ENCODE measurements at regions not wholly inside any gene's neighbourhood (a gene's known extent, or its start where the extent isn't known, plus 50 kb on each side); places are given as distances from the start of the nearest gene placed in this dataset.

DNA sequence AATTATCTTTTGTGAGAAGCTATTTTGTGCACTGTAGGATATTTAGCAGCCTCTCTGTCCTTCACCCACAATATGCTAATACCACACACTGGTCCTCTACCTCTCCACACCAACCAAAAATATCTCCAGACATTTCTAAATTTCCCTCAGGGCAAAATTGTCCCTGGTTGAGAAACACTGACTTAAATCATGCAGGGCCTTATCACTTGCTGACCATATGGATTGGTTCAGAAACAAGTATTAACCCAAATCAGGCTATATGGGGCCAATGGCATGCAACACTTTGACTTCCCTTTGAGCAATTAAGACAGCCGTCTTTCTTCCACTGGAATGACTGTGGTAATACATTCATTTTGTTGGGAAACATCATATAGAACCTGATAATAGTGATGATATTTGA lies 251.1 kb downstream of the CNTN3 start:
- no peak overlapping the region for H3K27ac Mint-ChIP-seq (ENCODE audit: unreplicated experiment)
- no peaks in the 10 kb centered on the region for H3K27me3 Mint-ChIP-seq (ENCODE audit: low read depth)
- TF ChIP-seq, protein P1, sequence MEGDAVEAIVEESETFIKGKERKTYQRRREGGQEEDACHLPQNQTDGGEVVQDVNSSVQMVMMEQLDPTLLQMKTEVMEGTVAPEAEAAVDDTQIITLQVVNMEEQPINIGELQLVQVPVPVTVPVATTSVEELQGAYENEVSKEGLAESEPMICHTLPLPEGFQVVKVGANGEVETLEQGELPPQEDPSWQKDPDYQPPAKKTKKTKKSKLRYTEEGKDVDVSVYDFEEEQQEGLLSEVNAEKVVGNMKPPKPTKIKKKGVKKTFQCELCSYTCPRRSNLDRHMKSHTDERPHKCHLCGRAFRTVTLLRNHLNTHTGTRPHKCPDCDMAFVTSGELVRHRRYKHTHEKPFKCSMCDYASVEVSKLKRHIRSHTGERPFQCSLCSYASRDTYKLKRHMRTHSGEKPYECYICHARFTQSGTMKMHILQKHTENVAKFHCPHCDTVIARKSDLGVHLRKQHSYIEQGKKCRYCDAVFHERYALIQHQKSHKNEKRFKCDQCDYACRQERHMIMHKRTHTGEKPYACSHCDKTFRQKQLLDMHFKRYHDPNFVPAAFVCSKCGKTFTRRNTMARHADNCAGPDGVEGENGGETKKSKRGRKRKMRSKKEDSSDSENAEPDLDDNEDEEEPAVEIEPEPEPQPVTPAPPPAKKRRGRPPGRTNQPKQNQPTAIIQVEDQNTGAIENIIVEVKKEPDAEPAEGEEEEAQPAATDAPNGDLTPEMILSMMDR (conservative IDR thresholded peaks at IDR 0.05), result no peak
- H3K4me1 Mint-ChIP-seq, result no peaks in the 10 kb centered on the region
- H3K9me3 Mint-ChIP-seq, result no peaks in the 10 kb centered on the region
- DNase-seq (ENCODE audit: low read depth, low spot score), result no peak
- no peaks in the 10 kb centered on the region for H3K36me3 Mint-ChIP-seq (ENCODE audit: low read depth)
- no peak overlapping the region for H3K4me3 Mint-ChIP-seq

- H3K4me3 Mint-ChIP-seq, result no peak overlapping the region
- no peaks in the 10 kb centered on the region for H3K9me3 Mint-ChIP-seq
- H3K27ac Mint-ChIP-seq (ENCODE audit: unreplicated experiment), result no peak overlapping the region
- no peak for DNase-seq (ENCODE audit: low read depth, low spot score)
- TF ChIP-seq, protein P1 (conservative IDR thresholded peaks at IDR 0.05), result no peak
- no peaks in the 10 kb centered on the region for H3K27me3 Mint-ChIP-seq (ENCODE audit: low read depth)
- H3K36me3 Mint-ChIP-seq (ENCODE audit: low read depth), result no peaks in the 10 kb centered on the region
- H3K4me1 Mint-ChIP-seq, result no peaks in the 10 kb centered on the region
Measured at GRCh38 chr3:74360406-74360805, 254.1 kb downstream of the CNTN3 start.

DNA sequence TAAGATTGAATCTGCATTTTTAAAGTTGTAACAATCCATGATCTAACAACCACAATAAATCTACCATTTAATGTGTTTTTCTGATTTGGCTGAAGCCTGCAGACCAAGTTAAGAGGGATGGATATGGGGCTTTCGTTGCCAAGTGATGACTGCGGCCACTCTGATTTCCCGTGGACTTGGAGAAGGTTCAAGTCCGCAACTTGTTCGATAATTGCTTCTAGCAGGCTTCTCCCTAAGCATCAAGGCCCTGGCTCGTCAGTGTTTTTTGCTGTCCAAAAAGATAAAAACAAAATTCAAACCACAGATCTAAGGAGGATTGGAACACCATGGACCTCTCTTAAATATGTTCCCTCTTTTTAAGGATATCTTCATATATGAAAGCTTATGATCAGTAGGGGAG lies 256.6 kb downstream of the CNTN3 start:
- DNase-seq (ENCODE audit: low read depth, low spot score), result no peak
- H3K4me1 Mint-ChIP-seq, result no peaks in the 10 kb centered on the region
- H3K27ac Mint-ChIP-seq (ENCODE audit: unreplicated experiment), result no peak overlapping the region
- H3K9me3 Mint-ChIP-seq, result no peaks in the 10 kb centered on the region
- no peaks in the 10 kb centered on the region for H3K27me3 Mint-ChIP-seq (ENCODE audit: low read depth)
- TF ChIP-seq, protein P1 (conservative IDR thresholded peaks at IDR 0.05), result no peak
- no peak overlapping the region for H3K4me3 Mint-ChIP-seq
- H3K36me3 Mint-ChIP-seq (ENCODE audit: low read depth), result no peaks in the 10 kb centered on the region

DNA sequence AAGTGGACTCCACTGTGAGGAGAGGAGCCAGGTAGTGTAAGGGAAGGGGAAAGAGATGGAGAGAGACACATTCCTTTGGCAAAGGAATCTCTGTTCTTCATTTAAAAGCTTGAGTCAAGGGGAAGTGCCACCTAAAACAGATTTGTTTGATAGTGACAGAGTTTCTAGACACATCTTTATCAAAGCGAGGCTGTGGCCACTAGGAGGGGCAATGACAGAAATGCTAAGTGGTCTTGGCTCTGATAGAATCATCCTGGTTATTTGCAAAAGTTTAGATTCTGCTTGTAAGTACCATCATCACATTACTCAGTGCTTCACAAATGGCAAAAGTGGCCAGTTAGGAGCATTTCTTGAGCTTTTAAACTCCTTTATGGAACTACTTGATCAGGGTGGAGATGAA lies 261.4 kb downstream of the CNTN3 start:
- Mint-ChIP-seq H3K9me3 (no peaks in the 10 kb centered on the region), H3K36me3 (ENCODE audit: low read depth) (no peaks in the 10 kb centered on the region), H3K27me3 (ENCODE audit: low read depth) (no peaks in the 10 kb centered on the region), H3K27ac (ENCODE audit: unreplicated experiment) (no peak overlapping the region), H3K4me1 (no peaks in the 10 kb centered on the region), H3K4me3 (no peak overlapping the region)
- TF ChIP-seq, protein P1 (conservative IDR thresholded peaks at IDR 0.05), result peak; percentile 41
- no peak for DNase-seq (ENCODE audit: low read depth, low spot score)

- H3K4me1 Mint-ChIP-seq, result no peaks in the 10 kb centered on the region
- H3K27ac Mint-ChIP-seq (ENCODE audit: unreplicated experiment), result no peak overlapping the region
- no peak for DNase-seq (ENCODE audit: low read depth, low spot score)
- no peak overlapping the region for H3K4me3 Mint-ChIP-seq
- TF ChIP-seq, protein P1 (conservative IDR thresholded peaks at IDR 0.05), result no peak
- H3K36me3 Mint-ChIP-seq (ENCODE audit: low read depth), result no peaks in the 10 kb centered on the region
- no peaks in the 10 kb centered on the region for H3K27me3 Mint-ChIP-seq (ENCODE audit: low read depth)
- no peaks in the 10 kb centered on the region for H3K9me3 Mint-ChIP-seq
Measured at GRCh38 chr3:74352166-74352565, 262.3 kb downstream of the CNTN3 start.

GRCh38 chr3:74351213-74351612 lies 263.2 kb downstream of the CNTN3 start:
- no peaks in the 10 kb centered on the region for H3K27me3 Mint-ChIP-seq (ENCODE audit: low read depth)
- no peak for DNase-seq (ENCODE audit: low read depth, low spot score)
- no peaks in the 10 kb centered on the region for H3K4me1 Mint-ChIP-seq
- H3K27ac Mint-ChIP-seq (ENCODE audit: unreplicated experiment), result no peak overlapping the region
- H3K36me3 Mint-ChIP-seq (ENCODE audit: low read depth), result no peaks in the 10 kb centered on the region
- H3K9me3 Mint-ChIP-seq, result no peaks in the 10 kb centered on the region
- H3K4me3 Mint-ChIP-seq, result no peak overlapping the region
- TF ChIP-seq, protein P1 (conservative IDR thresholded peaks at IDR 0.05), result no peak
